HG02798 (cell line): ENCODE measurements at regions not wholly inside any gene's neighbourhood (a gene's known extent, or its start where the extent isn't known, plus 50 kb on each side); places are given as distances from the start of the nearest gene placed in this dataset.
"Not testable (repeated sequence)": the region's sequence is repeated elsewhere in the genome, so short reads cannot be mapped to it uniquely, and the experiment has no call there.

Source experiments
- ATAC-seq: cut with Tn5 transposase; IDR thresholded peaks from one replicate; pipeline ENCODE4 v1.9.1; 2021; ENCODE audit warnings: mild to moderate bottlenecking; ENCODE audit not compliant: unreplicated experiment, poor library complexity

DNA sequence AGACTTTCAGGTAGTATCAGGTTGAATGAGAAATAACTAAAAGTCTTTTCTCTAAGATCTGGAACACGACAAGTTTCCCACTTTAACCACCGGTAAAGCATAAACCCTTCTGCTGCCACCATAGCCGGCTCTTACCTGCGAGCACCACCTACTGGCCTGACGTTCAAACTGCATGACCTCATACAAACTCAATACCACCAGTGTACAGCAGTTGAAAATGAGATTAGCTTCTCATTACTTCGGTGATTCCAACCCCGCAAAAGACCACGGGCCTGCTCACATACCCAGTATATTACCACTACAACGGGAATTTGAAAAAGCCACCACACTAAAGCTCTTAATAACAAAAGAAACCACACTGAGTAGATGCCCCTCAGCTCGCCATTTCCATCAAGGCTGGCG is 1238.6 kb downstream of the TMEM121 start:
- ATAC-seq = peak; percentile 66

DNA sequence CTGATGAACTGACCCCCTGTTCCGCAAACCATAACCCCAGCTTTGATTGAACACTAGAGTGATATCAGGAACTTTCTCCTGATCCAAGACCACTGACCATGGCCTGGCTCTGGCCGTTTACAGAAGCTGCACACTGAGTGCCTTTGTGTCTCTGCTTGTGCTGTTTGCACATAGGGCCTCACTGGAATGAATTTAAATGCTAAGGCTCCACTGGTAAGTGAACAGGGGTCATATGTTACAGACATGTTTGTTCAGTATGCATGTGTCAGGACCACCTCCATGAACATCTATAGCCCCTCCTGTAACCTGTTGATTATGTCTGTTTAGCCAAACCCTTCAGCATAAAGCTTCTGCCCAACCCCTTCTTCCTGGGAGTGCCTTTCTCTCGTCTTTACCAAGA is 1239.8 kb downstream of the TMEM121 start:
- no peak for ATAC-seq

DNA sequence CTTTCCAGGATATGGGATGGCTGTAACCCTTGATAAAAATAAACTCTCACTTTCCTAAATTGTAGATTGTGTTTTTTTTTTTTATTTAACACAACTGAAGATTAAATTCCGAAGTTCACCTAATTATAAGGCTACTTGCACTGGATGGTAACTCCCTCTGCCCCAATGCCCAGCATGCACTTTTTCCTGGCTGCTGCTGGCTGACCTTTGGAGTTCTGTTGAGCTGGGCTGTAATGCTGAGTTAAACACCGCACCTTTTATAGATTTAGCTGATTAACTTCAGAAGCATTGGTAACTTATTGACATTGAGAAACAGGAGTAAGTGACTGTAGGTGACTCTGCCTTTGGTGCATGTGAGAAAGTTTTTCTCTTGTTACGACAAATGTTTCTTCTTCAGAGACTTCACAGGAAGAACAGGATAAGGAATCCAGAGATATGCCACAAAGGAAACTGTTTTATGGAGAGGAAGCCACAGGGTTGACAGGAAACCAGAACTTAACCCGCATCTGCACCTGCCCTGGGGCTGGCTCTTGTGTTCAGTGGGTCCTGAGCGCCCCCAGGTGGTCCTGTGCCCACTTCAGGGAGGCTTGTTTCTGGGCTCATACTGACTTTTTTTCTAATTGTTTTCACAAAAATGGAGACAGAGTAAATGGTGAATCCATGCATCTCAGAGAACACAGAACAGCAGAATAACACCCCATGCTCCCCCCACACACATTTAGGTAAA is 1240.3 kb downstream of the TMEM121 start:
- ATAC-seq = not testable (repeated sequence)

DNA sequence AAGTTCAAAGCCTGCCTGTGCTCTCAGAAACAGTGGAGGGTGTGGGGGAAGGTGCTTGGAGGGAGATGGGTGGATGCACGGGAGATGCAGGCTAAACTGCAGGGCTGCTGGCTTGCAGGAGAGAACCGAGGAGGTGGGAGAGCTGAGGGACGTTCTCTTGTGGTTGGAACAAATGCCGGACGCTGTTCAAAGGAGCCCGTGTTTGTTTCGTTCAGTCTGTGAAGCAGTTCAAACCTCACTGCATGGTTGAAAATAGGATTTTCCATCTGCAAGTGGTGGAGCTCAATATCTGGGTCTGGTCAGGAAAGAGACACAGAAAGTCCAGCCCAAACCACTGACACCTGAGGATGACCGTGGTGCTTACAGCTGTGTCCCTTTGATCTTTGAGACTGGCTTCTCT is 1241.8 kb downstream of the TMEM121 start:
- not testable (repeated sequence) for ATAC-seq

DNA sequence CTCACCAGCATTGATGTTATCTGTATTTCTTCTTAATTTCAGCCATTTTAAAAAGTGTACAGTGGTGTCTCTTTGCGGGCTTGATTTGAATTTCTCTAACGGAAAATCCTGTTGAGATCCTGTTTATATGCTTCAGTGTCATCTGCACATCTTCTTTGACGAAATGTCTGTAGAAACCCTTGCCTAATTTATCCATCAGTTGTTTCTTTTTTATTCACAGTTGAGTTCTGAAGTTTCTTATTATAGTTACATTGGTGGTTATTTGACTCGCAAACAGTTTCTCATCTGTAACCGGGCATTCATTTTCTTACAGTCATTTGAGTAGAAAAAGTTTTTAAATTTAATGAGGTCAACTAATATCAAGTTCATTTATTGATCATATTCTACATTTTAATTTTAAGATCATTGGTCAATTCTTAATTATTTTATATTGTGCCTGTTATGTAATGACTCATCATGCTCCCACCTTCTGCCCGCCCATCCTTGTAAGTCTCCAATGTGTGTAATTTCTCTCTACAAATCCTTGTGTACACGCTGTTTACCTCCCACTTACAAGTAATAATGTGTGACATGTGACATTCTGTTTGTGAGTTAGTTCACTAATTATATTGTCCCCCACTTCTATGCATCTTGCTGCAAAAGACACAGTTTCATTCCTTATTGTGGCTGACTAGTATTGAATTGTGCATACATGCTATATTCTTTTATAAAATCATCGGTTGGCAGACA is 1242.8 kb downstream of the TMEM121 start:
- ATAC-seq = not testable (repeated sequence)

DNA sequence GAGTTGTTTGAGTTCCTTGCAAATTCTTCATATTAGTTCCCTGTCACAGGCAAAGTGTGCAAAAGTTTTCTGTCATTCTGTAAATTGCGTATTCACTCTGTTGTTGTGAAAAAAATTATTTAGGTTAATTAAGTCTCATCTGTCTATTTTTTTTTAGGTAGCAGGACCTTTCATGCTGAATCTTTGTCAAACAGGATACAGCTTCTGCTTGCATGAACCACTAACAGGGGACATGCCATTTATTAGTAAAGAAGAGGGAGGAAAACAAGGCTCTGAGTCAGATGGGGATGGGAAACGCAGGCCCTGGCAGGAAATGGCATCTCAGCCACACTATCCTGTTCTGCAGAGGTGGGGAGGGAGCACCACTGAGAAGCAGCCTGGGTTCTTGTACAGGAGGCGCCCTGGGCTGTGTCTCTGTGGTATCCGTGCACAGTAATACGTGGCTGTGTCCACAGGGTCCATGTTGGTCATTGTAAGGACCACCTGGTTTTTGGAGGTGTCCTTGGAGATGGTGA is 1243.8 kb downstream of the TMEM121 start:
- not testable (repeated sequence) for ATAC-seq

DNA sequence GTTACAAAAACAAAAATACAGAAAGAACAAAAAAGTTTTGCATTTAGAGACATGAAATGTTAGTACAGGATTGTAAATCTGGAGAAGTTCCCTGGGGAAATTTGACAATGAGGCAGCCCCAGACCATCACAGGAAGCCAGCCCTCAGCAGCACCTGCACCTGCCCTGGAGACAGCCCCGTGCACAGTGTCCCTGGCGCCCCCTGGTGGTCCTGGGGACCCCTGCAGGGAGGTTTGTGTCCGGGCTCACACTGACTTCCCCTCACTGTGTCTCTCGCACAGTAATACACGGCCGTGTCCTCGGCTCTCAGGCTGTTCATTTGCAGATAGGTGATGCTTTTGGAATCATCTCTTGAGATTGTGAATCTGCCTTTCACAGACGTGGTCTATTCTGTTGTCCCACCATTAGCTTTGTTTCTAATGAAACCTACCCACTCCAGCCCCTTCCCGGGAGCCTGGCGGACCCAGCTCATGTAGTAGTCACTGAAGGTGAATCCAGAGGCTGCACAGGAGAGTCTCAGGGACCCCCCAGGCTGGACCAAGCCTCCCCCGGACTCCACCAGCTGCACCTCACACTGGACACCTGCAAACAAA is 1248.6 kb downstream of the TMEM121 start:
- not testable (repeated sequence) for ATAC-seq

DNA sequence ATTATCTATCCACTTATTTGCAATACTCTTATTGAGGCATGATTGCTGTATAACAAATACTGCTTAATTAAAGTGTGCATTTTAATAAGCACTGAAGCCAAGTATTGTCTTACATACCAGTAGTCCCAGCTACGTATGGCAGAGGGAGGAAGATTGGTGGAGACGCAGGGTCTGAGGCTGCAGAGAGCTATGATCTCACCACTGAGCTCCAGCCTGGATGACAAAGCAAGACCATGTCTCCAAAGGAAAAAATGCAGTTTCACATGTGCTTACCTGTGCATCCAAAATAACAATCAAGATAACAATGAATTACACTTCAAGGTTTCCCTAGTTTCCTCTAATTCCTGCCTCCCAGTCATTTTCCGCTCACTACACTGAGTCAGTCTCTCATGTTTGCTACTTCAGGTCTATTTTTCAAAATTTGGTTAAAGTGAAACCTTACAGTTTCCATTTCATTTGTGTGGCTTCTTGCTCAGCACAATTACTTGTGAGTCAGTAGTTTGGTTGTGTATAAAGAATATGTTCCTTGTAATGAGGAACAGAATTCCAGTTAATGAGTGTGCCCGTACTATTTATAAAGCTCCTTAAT is 1250.1 kb downstream of the TMEM121 start:
- ATAC-seq = no peak

DNA sequence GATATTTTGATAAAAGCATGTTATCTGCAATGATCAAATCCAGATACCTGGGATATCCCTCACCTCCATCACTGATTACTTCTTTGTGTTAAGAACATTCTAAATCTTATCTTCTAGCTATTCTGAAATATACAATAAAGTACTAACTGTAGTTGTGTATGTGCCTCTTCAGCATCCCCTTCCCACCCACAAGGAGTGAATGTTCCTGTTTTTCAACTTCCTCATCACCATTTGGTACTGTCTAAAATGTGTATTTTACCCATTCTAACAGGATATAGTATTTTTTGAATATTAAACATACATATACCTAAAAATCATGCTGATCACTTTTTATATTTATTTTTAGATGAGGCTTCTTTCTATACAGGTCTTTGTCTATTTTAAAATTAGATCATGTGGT is 1252.6 kb downstream of the TMEM121 start:
- no peak for ATAC-seq

DNA sequence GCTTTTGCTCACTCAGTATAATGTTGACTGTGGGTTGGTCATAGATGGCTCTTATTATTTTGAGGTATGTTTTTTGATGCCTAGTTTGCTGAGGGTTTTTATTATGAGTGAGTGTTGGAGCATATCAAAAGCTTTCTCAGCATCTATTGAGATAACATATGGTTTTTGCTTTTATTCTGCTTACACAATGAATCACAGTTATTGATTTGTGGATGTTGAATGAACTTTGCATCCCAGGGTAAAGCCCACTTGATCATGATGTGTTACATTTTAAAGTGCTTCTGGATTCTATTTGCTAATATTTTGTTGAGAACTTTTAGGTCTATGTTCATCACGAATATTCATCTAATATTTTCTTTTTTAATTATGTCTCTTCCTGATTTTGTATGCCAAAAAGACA is 1260.3 kb downstream of the TMEM121 start:
- ATAC-seq = no peak

DNA sequence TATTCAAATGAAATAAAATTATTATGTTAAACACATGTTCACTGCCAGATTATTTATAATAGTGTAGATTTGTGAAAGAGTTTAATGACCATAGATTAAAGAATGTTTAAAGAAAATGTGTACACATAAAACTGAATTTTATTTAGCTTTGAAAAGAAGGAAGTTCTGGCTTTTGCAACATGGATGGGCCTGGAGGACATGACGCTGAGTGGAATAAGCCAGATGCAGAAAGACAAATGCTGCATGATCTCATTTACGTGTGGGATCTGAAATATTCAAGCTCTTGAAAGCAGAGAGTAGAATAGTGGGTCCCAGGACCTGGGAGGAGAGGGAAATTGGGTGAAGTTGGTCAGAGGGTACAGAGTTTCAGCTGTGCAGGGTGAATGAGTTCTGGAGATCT is 1261.2 kb downstream of the TMEM121 start:
- no peak for ATAC-seq

DNA sequence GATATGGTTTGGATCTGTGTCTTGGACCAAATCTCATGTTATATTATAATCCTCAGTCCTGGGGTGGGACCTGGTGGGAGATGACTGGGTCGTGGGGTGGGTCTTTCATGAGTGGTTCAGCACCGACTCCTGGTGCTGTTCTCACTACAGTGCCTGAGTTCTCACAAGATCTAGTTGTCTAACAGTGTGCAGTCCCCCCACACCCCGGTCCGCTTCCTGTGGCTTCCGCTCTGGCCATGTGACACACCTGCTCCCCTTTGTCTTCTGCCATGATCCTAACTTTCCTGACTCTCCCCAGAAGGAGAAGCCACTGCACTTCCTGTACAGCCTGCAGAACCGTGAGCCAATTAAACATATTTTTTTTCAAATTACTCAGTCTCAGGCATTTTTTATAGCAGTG is 1262.2 kb downstream of the TMEM121 start:
- no peak for ATAC-seq

DNA sequence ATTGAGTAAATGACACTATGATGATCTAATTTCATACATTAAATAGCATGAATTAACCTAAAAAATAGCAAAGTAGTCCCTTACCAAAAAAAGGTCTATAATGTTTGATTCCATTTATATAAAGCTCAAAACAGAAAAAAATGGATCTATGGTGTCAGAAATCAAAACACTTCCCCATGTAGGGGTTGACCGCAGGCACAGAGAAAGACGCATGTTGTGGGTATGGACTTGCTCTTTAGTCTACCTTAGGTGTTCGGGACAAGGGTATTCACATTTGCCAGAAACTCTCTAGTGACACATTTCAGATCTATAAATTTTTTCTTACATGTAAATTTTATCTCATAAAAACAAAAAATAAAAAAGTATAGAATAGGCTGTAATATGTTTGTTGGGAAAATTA is 1262.9 kb downstream of the TMEM121 start:
- ATAC-seq = no peak

DNA sequence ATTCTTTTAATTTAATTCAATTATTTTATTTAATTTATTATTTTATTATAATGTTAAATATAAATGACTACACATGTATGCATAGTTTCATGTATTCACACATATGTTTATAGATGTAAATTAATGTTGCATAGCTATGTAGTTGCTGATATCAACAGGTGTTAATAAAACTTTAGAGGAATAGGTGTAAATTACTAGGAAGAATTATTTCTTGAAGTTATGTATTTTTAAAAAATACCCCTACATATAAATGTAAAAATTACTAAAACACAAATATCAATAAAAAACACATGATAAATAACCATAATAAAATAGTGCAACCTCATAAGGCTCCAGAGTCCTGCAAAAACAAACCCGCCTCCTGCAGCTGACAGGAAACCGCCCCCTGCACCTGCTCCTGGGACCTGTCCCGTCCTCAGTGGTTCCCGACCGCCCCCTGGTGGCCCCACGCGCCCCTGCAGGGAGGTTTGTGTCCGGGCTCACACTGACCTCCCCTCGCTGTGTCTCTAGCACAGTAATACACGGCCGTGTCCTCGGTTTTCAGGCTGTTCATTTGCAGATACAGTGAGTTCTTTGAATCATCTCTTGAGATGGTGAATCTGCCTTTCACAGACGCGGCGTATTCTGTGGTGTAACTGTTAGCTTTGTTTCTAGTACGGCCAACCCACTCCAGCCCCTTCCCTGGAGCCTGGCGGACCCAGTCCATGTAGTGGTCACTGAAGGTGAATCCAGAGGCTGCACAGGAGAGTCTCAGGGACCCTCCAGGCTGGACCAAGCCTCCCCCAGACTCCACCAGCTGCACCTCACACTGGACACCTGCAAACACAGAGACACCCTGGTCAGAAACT is 1264.0 kb downstream of the TMEM121 start:
- ATAC-seq = peak; percentile 53

DNA sequence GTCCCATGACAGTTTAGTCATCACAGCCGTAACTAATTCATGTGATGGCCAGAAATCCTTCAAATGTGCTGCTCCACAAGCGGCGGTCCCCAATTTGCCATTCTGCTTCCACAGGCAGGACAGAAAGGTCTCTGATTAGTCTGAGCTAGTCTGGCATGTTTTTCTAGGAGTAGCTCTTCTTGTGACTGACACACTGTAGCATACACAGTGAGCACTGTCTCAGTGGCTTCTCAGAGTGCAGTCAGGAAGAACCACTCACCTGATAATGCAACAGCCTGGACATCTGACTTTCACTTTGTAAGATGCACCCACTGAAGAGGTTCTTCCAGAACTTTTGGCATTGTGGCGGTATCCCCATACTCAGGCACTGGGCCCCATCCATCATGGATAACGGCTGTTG is 1266.2 kb downstream of the TMEM121 start:
- no peak for ATAC-seq

DNA sequence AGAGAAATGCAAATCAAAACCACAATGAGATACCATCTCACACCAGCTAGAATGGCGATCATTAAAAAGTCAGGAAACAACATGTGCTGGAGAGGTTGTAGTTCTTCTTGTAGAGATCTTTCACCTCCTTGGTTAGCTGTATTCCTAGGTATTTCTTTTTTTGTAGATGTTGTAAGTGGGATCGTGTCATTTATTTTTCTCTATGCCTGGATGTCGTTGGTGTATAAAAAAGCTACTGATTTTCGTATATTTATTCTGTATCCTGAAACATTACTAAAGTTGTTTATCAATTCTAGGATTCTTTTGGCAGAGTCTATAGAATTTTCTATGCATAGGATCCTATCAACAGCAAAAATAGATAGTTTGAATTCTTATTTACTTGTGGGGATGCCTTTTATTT is 1271.8 kb downstream of the TMEM121 start:
- ATAC-seq = not testable (repeated sequence)

DNA sequence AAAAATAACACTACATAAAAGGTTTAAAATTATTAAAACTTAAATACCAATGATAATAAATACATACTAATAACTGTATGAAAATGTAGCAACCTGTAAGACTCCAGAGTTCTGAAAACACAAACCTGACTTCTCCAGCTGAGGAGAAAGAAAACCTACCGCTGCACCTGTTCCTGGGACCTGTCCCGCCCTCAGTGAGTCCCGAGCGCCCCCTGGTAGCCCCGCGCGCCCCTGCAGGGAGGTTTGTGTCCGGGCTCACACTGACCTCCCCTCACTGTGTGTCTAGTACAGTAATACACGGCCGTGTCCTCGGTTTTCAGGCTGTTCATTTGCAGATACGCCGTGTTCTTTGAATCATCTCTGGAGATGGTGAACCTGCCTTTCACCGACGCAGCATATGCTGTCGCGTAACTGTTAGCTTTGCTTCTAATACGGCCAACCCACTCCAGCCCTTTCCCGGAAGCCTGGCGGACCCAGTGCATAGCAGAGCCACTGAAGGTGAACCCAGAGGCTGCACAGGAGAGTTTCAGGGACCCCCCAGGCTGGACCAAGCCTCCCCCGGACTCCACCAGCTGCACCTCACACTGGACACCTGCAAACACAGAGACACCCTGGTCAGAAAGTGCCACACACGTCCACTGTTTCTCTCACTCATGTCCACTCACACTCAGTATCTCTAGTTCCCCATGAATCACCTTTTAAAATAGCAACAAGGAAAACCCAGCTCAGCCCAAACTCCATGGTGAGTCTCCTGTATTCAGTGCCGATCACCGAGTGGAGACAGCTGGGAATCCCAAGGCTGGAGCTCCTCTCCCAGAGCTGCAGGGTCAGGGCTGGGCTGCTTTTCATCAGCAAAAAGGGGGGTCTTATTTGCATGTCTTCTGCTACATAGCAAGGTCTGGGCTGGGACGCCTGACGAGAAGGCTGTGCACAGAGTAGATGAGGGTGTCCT is 1276.3 kb downstream of the TMEM121 start:
- ATAC-seq = no peak

DNA sequence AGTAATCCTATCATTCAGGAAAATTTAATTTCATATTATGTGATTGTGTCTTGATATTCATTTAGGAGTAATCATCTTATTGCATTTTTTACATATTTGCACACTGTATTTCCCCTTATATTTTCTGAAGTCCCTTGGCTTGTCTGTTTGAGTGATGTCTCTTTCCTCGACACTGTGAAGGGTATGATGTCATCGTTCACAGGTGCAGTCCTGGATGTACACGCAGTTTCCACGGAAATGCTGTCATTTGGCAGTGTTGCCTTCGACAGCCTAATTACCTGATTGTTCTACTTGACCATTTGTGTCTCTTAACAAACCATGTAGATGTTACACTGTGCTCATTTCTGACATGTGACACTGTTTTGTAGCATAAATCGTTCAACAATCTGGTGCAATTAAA is 1277.0 kb downstream of the TMEM121 start:
- no peak for ATAC-seq

DNA sequence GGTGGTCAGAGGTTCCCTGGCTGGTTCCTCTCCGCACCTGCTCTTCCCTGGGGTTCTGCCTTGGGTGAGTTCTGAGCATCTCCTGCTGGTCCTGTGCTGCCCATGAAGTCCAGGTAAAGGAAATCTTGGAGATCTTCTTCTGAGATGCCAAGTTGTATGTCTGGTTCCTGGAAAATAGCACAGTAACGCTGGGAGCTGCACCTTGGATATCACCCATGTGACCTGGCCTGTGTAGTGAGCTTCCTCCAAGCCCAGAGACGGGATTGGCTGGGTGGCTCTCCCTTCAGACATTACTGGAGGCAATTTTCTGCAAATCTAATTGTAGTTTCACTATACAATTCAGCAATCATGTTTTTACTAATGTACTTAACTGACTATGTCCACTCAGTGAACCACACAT is 1281.1 kb downstream of the TMEM121 start:
- no peak for ATAC-seq
